ENCODE measurements at regions not wholly inside any gene's neighbourhood (a gene's known extent, or its start where the extent isn't known, plus 50 kb on each side); places are given as distances from the start of the nearest gene placed in this dataset.

DNA sequence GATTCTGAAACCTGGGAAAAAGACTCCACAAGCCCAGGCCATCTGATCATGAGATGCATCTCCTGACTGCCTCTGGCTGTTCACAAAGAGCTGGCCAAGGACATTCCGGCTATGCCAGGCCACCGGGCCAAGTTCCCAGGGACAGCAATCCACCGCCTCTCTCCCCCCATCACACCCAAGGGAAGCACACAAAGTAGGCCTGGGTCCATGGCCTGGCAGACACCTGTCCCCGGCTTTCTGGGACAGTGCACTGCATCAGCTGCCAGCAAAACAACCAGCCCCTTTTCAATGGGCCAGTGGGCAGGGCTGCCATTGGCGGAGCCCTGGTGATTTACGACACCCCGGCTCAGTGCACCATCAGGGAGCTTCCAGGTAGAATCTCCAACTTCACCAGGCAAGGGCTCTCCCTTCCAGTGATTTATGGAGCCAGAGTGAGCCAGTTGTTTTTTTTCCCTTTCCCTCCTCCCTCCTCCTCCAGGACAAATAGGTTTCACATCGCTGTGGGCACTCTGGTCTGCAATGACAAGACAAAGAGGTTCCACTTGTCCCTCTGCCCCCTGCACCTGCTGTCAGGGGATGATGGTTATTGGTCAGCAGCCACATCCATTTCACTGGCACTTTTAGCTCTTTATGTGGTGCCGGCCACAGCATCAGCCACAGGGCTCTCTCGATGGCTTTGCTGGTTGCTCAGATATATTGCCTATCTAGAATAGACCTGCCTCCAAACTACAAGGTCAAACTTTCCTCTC, 149.6 kb downstream of the SLC38A6 start:
- no peak for TF ChIP-seq EZH2 (IDR thresholded peaks at IDR 0.05; ENCODE audit: low read length, missing control alignments)
- no peak for TF ChIP-seq CTCF (conservative IDR thresholded peaks at IDR 0.05 in 1 of 2, IDR thresholded peaks at IDR 0.05 in 1 of 2; ENCODE audit: low read depth in 1 of 2, low read length in 2 of 2)
